ENCODE measurements at regions not wholly inside any gene's neighbourhood (a gene's known extent, or its start where the extent isn't known, plus 50 kb on each side); places are given as distances from the start of the nearest gene placed in this dataset.

DNA sequence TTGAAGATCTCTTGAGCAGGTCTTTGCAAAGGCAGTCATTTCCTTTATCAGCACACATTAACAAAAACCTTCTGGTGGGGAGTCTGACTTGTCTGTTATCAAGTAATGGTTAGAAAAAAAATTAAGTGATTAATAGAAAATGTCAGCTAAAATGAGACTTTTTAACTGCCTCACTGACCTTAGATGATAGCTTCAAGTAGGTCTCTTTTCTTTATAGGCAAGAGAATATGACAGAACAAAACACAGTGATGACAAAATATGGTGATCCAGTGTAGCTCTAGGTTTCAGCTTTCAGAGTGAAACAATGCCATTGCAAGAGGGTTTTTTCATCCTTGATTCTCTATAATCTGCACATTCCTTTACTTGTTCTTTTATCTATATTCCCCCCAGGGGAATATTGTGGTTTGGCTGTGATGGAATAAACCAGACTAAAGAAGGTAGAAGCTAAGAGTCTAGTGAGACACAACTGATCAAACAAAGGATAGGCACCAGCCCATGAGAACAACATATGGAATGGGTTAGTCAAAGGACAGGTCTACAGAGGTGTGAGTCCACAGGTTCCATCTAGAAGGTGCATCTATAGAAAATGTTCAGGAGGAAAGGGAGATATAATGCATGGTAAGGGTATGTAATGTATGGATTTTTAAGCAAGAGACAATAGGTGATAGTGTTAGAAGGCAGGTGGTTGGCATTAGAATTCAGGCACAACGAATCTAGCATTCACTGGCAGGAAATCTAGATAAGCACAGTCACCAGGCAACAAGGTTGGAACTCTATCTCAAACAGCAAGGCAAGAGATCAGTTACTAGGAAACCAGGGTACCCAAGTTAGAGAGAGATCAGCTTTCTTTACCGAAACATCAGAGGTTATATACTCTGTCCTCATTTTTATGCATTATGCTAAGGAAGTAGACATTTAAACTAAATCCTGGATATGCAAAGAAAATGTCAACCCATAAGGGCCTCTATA lies 228.9 kb upstream of the SMLR1 start:
- TF ChIP-seq, protein P1, sequence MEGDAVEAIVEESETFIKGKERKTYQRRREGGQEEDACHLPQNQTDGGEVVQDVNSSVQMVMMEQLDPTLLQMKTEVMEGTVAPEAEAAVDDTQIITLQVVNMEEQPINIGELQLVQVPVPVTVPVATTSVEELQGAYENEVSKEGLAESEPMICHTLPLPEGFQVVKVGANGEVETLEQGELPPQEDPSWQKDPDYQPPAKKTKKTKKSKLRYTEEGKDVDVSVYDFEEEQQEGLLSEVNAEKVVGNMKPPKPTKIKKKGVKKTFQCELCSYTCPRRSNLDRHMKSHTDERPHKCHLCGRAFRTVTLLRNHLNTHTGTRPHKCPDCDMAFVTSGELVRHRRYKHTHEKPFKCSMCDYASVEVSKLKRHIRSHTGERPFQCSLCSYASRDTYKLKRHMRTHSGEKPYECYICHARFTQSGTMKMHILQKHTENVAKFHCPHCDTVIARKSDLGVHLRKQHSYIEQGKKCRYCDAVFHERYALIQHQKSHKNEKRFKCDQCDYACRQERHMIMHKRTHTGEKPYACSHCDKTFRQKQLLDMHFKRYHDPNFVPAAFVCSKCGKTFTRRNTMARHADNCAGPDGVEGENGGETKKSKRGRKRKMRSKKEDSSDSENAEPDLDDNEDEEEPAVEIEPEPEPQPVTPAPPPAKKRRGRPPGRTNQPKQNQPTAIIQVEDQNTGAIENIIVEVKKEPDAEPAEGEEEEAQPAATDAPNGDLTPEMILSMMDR (IDR thresholded peaks at IDR 0.05; ENCODE audit: borderline replicate concordance, extremely low read depth, low read length, poor library complexity, severe bottlenecking) = no peak
- TF ChIP-seq EZH2 (IDR thresholded peaks at IDR 0.05; ENCODE audit: borderline replicate concordance, low read depth, low read length, severe bottlenecking) = no peak
